GM23338 (cell line): ENCODE measurements at regions not wholly inside any gene's neighbourhood (a gene's known extent, or its start where the extent isn't known, plus 50 kb on each side); places are given as distances from the start of the nearest gene placed in this dataset.

Experiments
- ATAC-seq: fragments of 200-7000 bp; cut with Tn5 transposase; 3 replicates; pipeline ENCODE4 v1.9.1; 2020
- DNase-seq: peaks from one replicate; pipeline ENCODE4 v3.0.0-alpha.2; 2015; ENCODE audit warnings: low spot score
- H2AFZ ChIP-seq: fragments of 200-600 bp; sonication (generic); 2 replicates; pipeline ENCODE4 v1.8.0; 2016; ENCODE audit warnings: antibody characterized with exemption, mild to moderate bottlenecking, moderate library complexity
- H3F3A ChIP-seq: fragments of 200-600 bp; sonication (generic); replicated peaks from 2 replicates; pipeline ENCODE4 v1.8.0; 2017; ENCODE audit warnings: antibody characterized with exemption, mixed run types, low read depth
- H3K27ac ChIP-seq: fragments of 200-600 bp; sonication (generic); 2 replicates; pipeline ENCODE4 v1.6.1; 2016; ENCODE audit warnings: low read depth
- H3K27me3 ChIP-seq: fragments of 200-600 bp; sonication (generic); 2 replicates; pipeline ENCODE4 v1.8.0; 2016; ENCODE audit warnings: mild to moderate bottlenecking, mixed run types, moderate library complexity; ENCODE audit not compliant: insufficient read depth
- H3K36me3 ChIP-seq: fragments of 200-600 bp; sonication (generic); 2 replicates; pipeline ENCODE4 v1.8.0; 2016; ENCODE audit warnings: mild to moderate bottlenecking; ENCODE audit not compliant: insufficient read depth
- H3K4me1 ChIP-seq: fragments of 200-600 bp; sonication (generic); 2 replicates; pipeline ENCODE4 v1.8.0; 2016; ENCODE audit warnings: mild to moderate bottlenecking, moderate library complexity; ENCODE audit not compliant: insufficient read depth
- H3K4me2 ChIP-seq: fragments of 200-600 bp; sonication (generic); 2 replicates; pipeline ENCODE4 v1.7.1; 2017; ENCODE audit warnings: mixed run types
- H3K4me3 ChIP-seq: fragments of 200-600 bp; sonication (generic); 2 replicates; pipeline ENCODE4 v1.6.1; 2016; ENCODE audit warnings: mixed run types
- H3K79me2 ChIP-seq: fragments of 200-600 bp; sonication (generic); replicated peaks from 2 replicates; pipeline ENCODE4 v1.8.0; 2017; ENCODE audit warnings: mild to moderate bottlenecking; ENCODE audit not compliant: insufficient read depth
- H3K9me2 ChIP-seq: fragments of 200-600 bp; sonication (generic); 2 replicates; pipeline ENCODE4 v1.8.0; 2017; ENCODE audit not compliant: insufficient read depth
- H4K20me1 ChIP-seq: fragments of 200-600 bp; sonication (generic); replicated peaks from 2 replicates; pipeline ENCODE4 v1.8.0; 2017; ENCODE audit warnings: mild to moderate bottlenecking; ENCODE audit not compliant: insufficient read depth
- H3K27ac Mint-ChIP-seq: 2 replicates; pipeline ENCODE4 v1.8.0; 2020; ENCODE audit warnings: inconsistent platforms, mild to moderate bottlenecking, moderate library complexity, mixed read lengths
- H3K27me3 Mint-ChIP-seq: 3 replicates; pipeline ENCODE4 v1.8.0; 2022; ENCODE audit warnings: low read depth, mild to moderate bottlenecking, moderate library complexity, mixed read lengths, inconsistent platforms; ENCODE audit not compliant: insufficient read depth, poor library complexity
- H3K36me3 Mint-ChIP-seq: 3 replicates; pipeline ENCODE4 v1.8.0; 2021; ENCODE audit warnings: low read depth, mild to moderate bottlenecking, inconsistent platforms, moderate library complexity, mixed read lengths
- H3K4me1 Mint-ChIP-seq: 3 replicates; pipeline ENCODE4 v1.8.0; 2020; ENCODE audit warnings: mild to moderate bottlenecking, inconsistent platforms, mixed read lengths
- H3K4me3 Mint-ChIP-seq: 3 replicates; pipeline ENCODE4 v1.8.0; 2021; ENCODE audit warnings: moderate library complexity, mild to moderate bottlenecking, inconsistent platforms, mixed read lengths
- H3K9me3 Mint-ChIP-seq: 3 replicates; pipeline ENCODE4 v1.8.0; 2020; ENCODE audit warnings: moderate library complexity, mild to moderate bottlenecking, inconsistent platforms, mixed read lengths
- CREB1 ChIP-seq: fragments of 250-450 bp; sonication (Bioruptor Pico); IDR thresholded peaks from 2 replicates; pipeline ENCODE4 v1.5.0; 2020; ENCODE audit warnings: low read depth, mild to moderate bottlenecking, moderate library complexity
- CTCF ChIP-seq, 2 experiments: fragments of 200-600 bp in 1 of 2; sonication (generic) in 1 of 2; conservative IDR thresholded peaks; 2 replicates each; pipeline versions ENCODE4 v1.5.1 to v1.6.1; 2016 to 2017; ENCODE audit warnings: antibody characterized with exemption in 2 of 2, low read depth in 2 of 2, mild to moderate bottlenecking in 2 of 2, moderate library complexity in 1 of 2
- EZH2phosphoT487 ChIP-seq: fragments of 200-600 bp; sonication (generic); IDR thresholded peaks from one replicate; pipeline ENCODE4 v1.8.1; 2018; ENCODE audit warnings: antibody characterized with exemption; ENCODE audit not compliant: unreplicated experiment
- JUNB ChIP-seq: IDR thresholded peaks from one replicate; pipeline ENCODE4 v1.6.1; 2016; ENCODE audit warnings: antibody characterized with exemption; ENCODE audit not compliant: unreplicated experiment
- NANOG ChIP-seq: IDR thresholded peaks from 2 replicates; pipeline ENCODE4 v1.6.1; 2016; ENCODE audit warnings: antibody characterized with exemption, borderline replicate concordance
- ZNF331 ChIP-seq: fragments of 250-450 bp; sonication (Bioruptor Pico); IDR thresholded peaks from 2 replicates; pipeline ENCODE4 v1.5.0; 2020; ENCODE audit warnings: low read depth, mild to moderate bottlenecking, moderate library complexity
- ZNF462 ChIP-seq: fragments of 250-450 bp; sonication (Bioruptor Pico); IDR thresholded peaks from 2 replicates; pipeline ENCODE4 v1.5.0; 2020; ENCODE audit warnings: mild to moderate bottlenecking, moderate library complexity
- TF ChIP-seq, protein P1 (sequence below): IDR thresholded peaks from one replicate; pipeline ENCODE4 v1.6.1; 2018; ENCODE audit warnings: antibody characterized with exemption; ENCODE audit not compliant: unreplicated experiment
- TF ChIP-seq, protein P2 (sequence below): IDR thresholded peaks from 2 replicates; pipeline ENCODE4 v1.6.1; 2016; ENCODE audit warnings: antibody characterized with exemption

DNA sequence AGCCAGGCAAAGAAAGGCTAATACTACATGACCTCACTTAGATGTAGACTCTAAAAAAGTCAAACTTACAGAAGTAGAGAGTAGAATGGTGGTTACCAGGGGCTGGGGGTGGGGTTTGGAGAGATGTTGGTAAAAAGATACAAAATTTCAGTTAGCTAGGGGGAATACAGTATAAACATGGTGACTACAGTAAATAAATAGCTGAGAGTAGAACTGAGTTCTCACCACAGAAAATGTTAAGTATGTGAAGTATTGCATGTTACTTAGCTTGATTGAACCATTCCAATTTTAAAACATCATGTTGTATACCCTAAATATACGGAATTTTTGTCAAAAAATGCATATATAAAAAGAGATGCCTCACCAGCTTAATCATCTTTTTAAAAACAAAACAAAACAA, 67.5 kb upstream of the DOCK9 start (continued):
- TF ChIP-seq, protein P1, sequence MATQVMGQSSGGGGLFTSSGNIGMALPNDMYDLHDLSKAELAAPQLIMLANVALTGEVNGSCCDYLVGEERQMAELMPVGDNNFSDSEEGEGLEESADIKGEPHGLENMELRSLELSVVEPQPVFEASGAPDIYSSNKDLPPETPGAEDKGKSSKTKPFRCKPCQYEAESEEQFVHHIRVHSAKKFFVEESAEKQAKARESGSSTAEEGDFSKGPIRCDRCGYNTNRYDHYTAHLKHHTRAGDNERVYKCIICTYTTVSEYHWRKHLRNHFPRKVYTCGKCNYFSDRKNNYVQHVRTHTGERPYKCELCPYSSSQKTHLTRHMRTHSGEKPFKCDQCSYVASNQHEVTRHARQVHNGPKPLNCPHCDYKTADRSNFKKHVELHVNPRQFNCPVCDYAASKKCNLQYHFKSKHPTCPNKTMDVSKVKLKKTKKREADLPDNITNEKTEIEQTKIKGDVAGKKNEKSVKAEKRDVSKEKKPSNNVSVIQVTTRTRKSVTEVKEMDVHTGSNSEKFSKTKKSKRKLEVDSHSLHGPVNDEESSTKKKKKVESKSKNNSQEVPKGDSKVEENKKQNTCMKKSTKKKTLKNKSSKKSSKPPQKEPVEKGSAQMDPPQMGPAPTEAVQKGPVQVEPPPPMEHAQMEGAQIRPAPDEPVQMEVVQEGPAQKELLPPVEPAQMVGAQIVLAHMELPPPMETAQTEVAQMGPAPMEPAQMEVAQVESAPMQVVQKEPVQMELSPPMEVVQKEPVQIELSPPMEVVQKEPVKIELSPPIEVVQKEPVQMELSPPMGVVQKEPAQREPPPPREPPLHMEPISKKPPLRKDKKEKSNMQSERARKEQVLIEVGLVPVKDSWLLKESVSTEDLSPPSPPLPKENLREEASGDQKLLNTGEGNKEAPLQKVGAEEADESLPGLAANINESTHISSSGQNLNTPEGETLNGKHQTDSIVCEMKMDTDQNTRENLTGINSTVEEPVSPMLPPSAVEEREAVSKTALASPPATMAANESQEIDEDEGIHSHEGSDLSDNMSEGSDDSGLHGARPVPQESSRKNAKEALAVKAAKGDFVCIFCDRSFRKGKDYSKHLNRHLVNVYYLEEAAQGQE: no peak
- no peak for TF ChIP-seq JUNB

- Histone ChIP-seq H3K4me2 (no peak overlapping the region), H3K27me3 (no peaks in the 10 kb centered on the region), H3K9me2 (no peaks in the 10 kb centered on the region), H3K4me1 (peaks cover 9% of the 10 kb centered on the region), H3F3A (no peaks in the 10 kb centered on the region), H3K79me2 (no peaks in the 10 kb centered on the region), H2AFZ (no peak overlapping the region), H3K36me3 (no peaks in the 10 kb centered on the region), H4K20me1 (no peaks in the 10 kb centered on the region), H3K27ac (no peak overlapping the region), H3K4me3 (no peak overlapping the region)
- no peaks in the 10 kb centered on the region for H3K27me3 Mint-ChIP-seq
- H3K36me3 Mint-ChIP-seq: no peaks in the 10 kb centered on the region
- no peak for DNase-seq
- no peaks in the 10 kb centered on the region for H3K9me3 Mint-ChIP-seq
- H3K4me1 Mint-ChIP-seq: peaks cover 14% of the 10 kb centered on the region
- no peak for ATAC-seq
- no peak overlapping the region; the same call in 1 of the 2 replicates for H3K27ac Mint-ChIP-seq
- H3K4me3 Mint-ChIP-seq: no peak overlapping the region
- no peak for TF ChIP-seq ZNF462 (CRISPR knock-in tag)
- TF ChIP-seq, protein P1: no peak
- TF ChIP-seq JUNB: no peak
- TF ChIP-seq NANOG: no peak
- TF ChIP-seq CTCF (conservative IDR thresholded peaks at IDR 0.05; ENCODE audit: low read depth in 2 of 2): no peak
- no peak for TF ChIP-seq EZH2phosphoT487
- no peak for TF ChIP-seq CREB1 (CRISPR knock-in tag)
- TF ChIP-seq, protein P2, sequence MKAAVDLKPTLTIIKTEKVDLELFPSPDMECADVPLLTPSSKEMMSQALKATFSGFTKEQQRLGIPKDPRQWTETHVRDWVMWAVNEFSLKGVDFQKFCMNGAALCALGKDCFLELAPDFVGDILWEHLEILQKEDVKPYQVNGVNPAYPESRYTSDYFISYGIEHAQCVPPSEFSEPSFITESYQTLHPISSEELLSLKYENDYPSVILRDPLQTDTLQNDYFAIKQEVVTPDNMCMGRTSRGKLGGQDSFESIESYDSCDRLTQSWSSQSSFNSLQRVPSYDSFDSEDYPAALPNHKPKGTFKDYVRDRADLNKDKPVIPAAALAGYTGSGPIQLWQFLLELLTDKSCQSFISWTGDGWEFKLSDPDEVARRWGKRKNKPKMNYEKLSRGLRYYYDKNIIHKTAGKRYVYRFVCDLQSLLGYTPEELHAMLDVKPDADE: no peak
- no peak for TF ChIP-seq ZNF331 (CRISPR knock-in tag)
Observed at GRCh38 chr13:99046851-99047250, 69.0 kb upstream of the DOCK9 start.
